ENCODE measurements at regions not wholly inside any gene's neighbourhood (a gene's known extent, or its start where the extent isn't known, plus 50 kb on each side); places are given as distances from the start of the nearest gene placed in this dataset.

- FAIRE-seq (no peak), ATAC-seq (no peak), DNase-seq (ENCODE audit: extremely low read depth in 1 of 4, low spot score in 3 of 4) (no peak)
- H3K9me3 ChIP-seq (replicated peaks; ENCODE audit: control insufficient read depth, insufficient read depth, low read depth, low read length), result no peaks in the 10 kb centered on the region
- no peak overlapping the region for H3K27ac ChIP-seq (ENCODE audit: extremely low read depth, low read depth, low read length)
- H3K4me3 ChIP-seq, result no peak overlapping the region
- H3K36me3 ChIP-seq (ENCODE audit: control insufficient read depth, insufficient read depth, low read length), result no peaks in the 10 kb centered on the region
- no peaks in the 10 kb centered on the region for H3K79me2 ChIP-seq (ENCODE audit: control insufficient read depth, insufficient read depth, low read length)
- BruUV-seq (replicated peaks), result no TSS peak
- H3K4me2 ChIP-seq (ENCODE audit: insufficient read depth, low read length), result no peak overlapping the region
- no peaks in the 10 kb centered on the region for H3K27me3 ChIP-seq (ENCODE audit: control insufficient read depth in 2 of 2, insufficient read depth in 2 of 2, low read length in 2 of 2)
- H2AFZ ChIP-seq (ENCODE audit: low read depth, low read length), result no peak overlapping the region
- in situ Hi-C loops (cut with MboI), result no loop called here
- ChIA-PET POLR2A (no interaction called here), CTCF (ENCODE audit: low intra/inter-chr PET ratio) (no interaction called here)
- no peaks in the 10 kb centered on the region for H4K20me1 ChIP-seq (replicated peaks; ENCODE audit: control insufficient read depth, insufficient read depth, low read length)
- no peaks in the 10 kb centered on the region for H3K4me1 ChIP-seq (replicated peaks in 1 of 2; ENCODE audit: control insufficient read depth in 2 of 2, insufficient read depth in 2 of 2, low read length in 2 of 2)
- TF ChIP-seq EWSR1 (IDR thresholded peaks at IDR 0.05; ENCODE audit: borderline replicate concordance, low read depth, partially characterized antibody) (no peak), KAT8 (IDR thresholded peaks at IDR 0.05; ENCODE audit: low read depth) (no peak), MTA3 (IDR thresholded peaks at IDR 0.05; ENCODE audit: borderline replicate concordance) (no peak), USF1 (CRISPR knock-in tag; IDR thresholded peaks at IDR 0.05) (no peak), TEAD2 (tag; IDR thresholded peaks at IDR 0.05) (no peak), ARHGAP35 (IDR thresholded peaks at IDR 0.05; ENCODE audit: partially characterized antibody) (no peak), NELFE (IDR thresholded peaks at IDR 0.05; ENCODE audit: insufficient read depth, insufficient read length) (no peak), ZNF707 (CRISPR knock-in tag; conservative IDR thresholded peaks at IDR 0.05) (no peak), MIER1 (IDR thresholded peaks at IDR 0.05; ENCODE audit: low read depth) (no peak), XRCC5 (IDR thresholded peaks at IDR 0.05; ENCODE audit: low read depth, low read length) (no peak), HEY1 (CRISPR knock-in tag; IDR thresholded peaks at IDR 0.05; ENCODE audit: borderline replicate concordance) (no peak), MBD1 (CRISPR knock-in tag; IDR thresholded peaks at IDR 0.05) (no peak), ETS1 (conservative IDR thresholded peaks at IDR 0.05; ENCODE audit: control insufficient read depth, low read depth, low read length) (no peak), ZNF354B (CRISPR knock-in tag; IDR thresholded peaks at IDR 0.05) (no peak)
- no peak overlapping the region for H3K9ac ChIP-seq (ENCODE audit: insufficient read depth in 1 of 2, low read depth in 2 of 2, low read length in 2 of 2)
- WGBS (ENCODE audit: insufficient coverage, low coverage, missing lambda C conversion rate), result 3% methylated on average over 14 of the region's 17 CpGs
- no peaks in the 10 kb centered on the region for H3K9me1 ChIP-seq (ENCODE audit: control insufficient read depth, insufficient read depth, low read length)
- intact Hi-C loops (cut with micrococcal nuclease), result no loop called here
These were observed 2026.5 kb downstream of the TP53TG3F start for GRCh38 chr16:35485915-35486314.

Data from K562 (cell line).